Adrenal gland (tissue), 9 donors: ENCODE measurements at regions not wholly inside any gene's neighbourhood (a gene's known extent, or its start where the extent isn't known, plus 50 kb on each side); places are given as distances from the start of the nearest gene placed in this dataset.

Experiments
- DNase-seq, 7 donors: peaks; one replicate each; pipeline ENCODE4 v3.0.0-alpha.2; 2019 to 2020
- H3K27ac ChIP-seq, 5 donors: fragments of 200-600 bp; sonication (generic) in 4 of 5; 1 replicate in 3 of 5; 2 replicates in 2 of 5; pipeline versions ENCODE4 v1.5.1 to v1.8.0; 2016 to 2020; ENCODE audit warnings: mild to moderate bottlenecking in 1 of 5
- H3K27me3 ChIP-seq: fragments of 200-600 bp; 2 replicates; pipeline ENCODE4 v1.8.0; 2021
- H3K36me3 ChIP-seq, 2 donors: fragments of 200-600 bp; replicated peaks in 1 of 2; 1 replicate in 1 of 2; 2 replicates in 1 of 2; pipeline versions ENCODE4 v1.5.1 to v1.8.0; 2018 to 2022
- H3K4me1 ChIP-seq, 2 donors: fragments of 200-600 bp; replicated peaks in 1 of 2; 1 replicate in 1 of 2; 2 replicates in 1 of 2; pipeline versions ENCODE4 v1.5.1 to v1.8.0; 2018 to 2021
- H3K4me3 ChIP-seq, 4 donors: fragments of 200-600 bp; sonication (generic) in 3 of 4; one replicate each; pipeline ENCODE4 v1.5.1; 2016 to 2018
- H3K9me3 ChIP-seq, 3 donors: fragments of 200-600 bp; sonication (generic) in 1 of 3; replicated peaks in 1 of 3; 1 replicate in 2 of 3; 2 replicates in 1 of 3; pipeline versions ENCODE4 v1.5.1 to v1.8.0; 2016 to 2021
- CTCF ChIP-seq, 6 experiments: fragments of 450-650 bp in 4 of 6; fragments of 200-600 bp in 2 of 6; sonication (generic) in 1 of 6; IDR thresholded peaks; 1 replicate in 5 of 6; 2 replicates in 1 of 6; pipeline versions ENCODE4 v1.5.1 to v1.8.0; 2016 to 2021; ENCODE audit warnings: antibody characterized with exemption in 6 of 6, mild to moderate bottlenecking in 2 of 6, moderate library complexity in 1 of 6
- POLR2A ChIP-seq, 2 donors: fragments of 450-650 bp; IDR thresholded peaks; one replicate each; pipeline ENCODE4 v1.6.1; 2017; ENCODE audit warnings: antibody characterized with exemption in 2 of 2, mild to moderate bottlenecking in 2 of 2, moderate library complexity in 1 of 2
- WGBS, 4 donors: extraction: QIAGEN DNeasy Blood & Tissue Kit in 2 of 4; methylation state at CpG; one replicate each; pipeline versions ENCODE4 v1.1.5 to v1.1.7; 2013 to 2017; 5-methylcytosine and 5-hydroxymethylcytosine counted together
- intact Hi-C, 2 donors: fragments of 100-400 bp; cut with DNase I; formaldehyde crosslinking; loops; one replicate each; pipeline versions ENCODE4 v1.14.1 to v1.15.0; 2022 to 2023
- donor health status: healthy with polysubstance abuse.
- donor health status: Bipolar disorder and iron deficiency.
- donor health status: DM: yes; HTN: yes; CAD: no.
- donor health status: DM: no; HTN: no; CAD: no.
- donor health status: DM: no; HTN: no; CAD: no.

- Histone ChIP-seq H3K27ac (no peak overlapping the region), H3K36me3 (no peaks in the 10 kb centered on the region), H3K4me3 (no peak overlapping the region), H3K9me3 (no peaks in the 10 kb centered on the region), H3K27me3 (no peaks in the 10 kb centered on the region), H3K4me1 (no peaks in the 10 kb centered on the region)
- DNase-seq: no peak
- 67 to 73% (median 68%) methylated on average over 3 of the region's 3 CpGs for WGBS, 4 donors
- TF ChIP-seq CTCF (IDR thresholded peaks at IDR 0.05): no peak
- no peak for TF ChIP-seq POLR2A (IDR thresholded peaks at IDR 0.05)
- intact Hi-C loops: no loop called here
These were observed 977.5 kb upstream of the LRFN5 start for GRCh38 chr14:40629144-40629543.

- Histone ChIP-seq H3K4me3 (no peak overlapping the region), H3K27ac (no peak overlapping the region), H3K27me3 (no peaks in the 10 kb centered on the region), H3K9me3 (no peaks in the 10 kb centered on the region), H3K36me3 (no peaks in the 10 kb centered on the region), H3K4me1 (no peaks in the 10 kb centered on the region)
- TF ChIP-seq POLR2A (IDR thresholded peaks at IDR 0.05) (no peak), CTCF (IDR thresholded peaks at IDR 0.05) (no peak)
- intact Hi-C loops: no loop called here
- 30 to 47% (median 43%) methylated on average over 2 of the region's 2 CpGs for WGBS, 4 donors
- no peak for DNase-seq
These were observed 983.0 kb upstream of the LRFN5 start for GRCh38 chr14:40623643-40624042.

- H3K9me3 ChIP-seq: no peaks in the 10 kb centered on the region
- TF ChIP-seq CTCF (IDR thresholded peaks at IDR 0.05) (no peak), POLR2A (IDR thresholded peaks at IDR 0.05) (no peak)
- intact Hi-C loops: no loop called here
- H3K27ac ChIP-seq: no peak overlapping the region
- 45 to 67% (median 52%) methylated on average over 3 of the region's 3 CpGs for WGBS, 4 donors
- H3K4me3 ChIP-seq: no peak overlapping the region
- H3K4me1 ChIP-seq: no peaks in the 10 kb centered on the region
- no peaks in the 10 kb centered on the region for H3K27me3 ChIP-seq
- no peaks in the 10 kb centered on the region for H3K36me3 ChIP-seq
- DNase-seq: no peak
These were observed 988.3 kb upstream of the LRFN5 start for GRCh38 chr14:40618225-40618898.

- DNase-seq: no peak
- TF ChIP-seq CTCF (IDR thresholded peaks at IDR 0.05) (no peak), POLR2A (IDR thresholded peaks at IDR 0.05) (no peak)
- Histone ChIP-seq H3K27ac (no peak overlapping the region), H3K27me3 (no peaks in the 10 kb centered on the region), H3K9me3 (no peaks in the 10 kb centered on the region), H3K36me3 (no peaks in the 10 kb centered on the region), H3K4me3 (no peak overlapping the region), H3K4me1 (no peaks in the 10 kb centered on the region)
- intact Hi-C loops: no loop called here
- 65 to 72% (median 69%) methylated on average over 3 of the region's 3 CpGs for WGBS, 4 donors
These were observed 990.1 kb upstream of the LRFN5 start for GRCh38 chr14:40616579-40616978.
